Kidney capillary endothelial cell (primary cell): ENCODE measurements at regions not wholly inside any gene's neighbourhood (a gene's known extent, or its start where the extent isn't known, plus 50 kb on each side); places are given as distances from the start of the nearest gene placed in this dataset.

Experiments used
- DNase-seq: peaks from one replicate; pipeline ENCODE4 v3.0.0-alpha.2; 2018; ENCODE audit warnings: low spot score

DNA sequence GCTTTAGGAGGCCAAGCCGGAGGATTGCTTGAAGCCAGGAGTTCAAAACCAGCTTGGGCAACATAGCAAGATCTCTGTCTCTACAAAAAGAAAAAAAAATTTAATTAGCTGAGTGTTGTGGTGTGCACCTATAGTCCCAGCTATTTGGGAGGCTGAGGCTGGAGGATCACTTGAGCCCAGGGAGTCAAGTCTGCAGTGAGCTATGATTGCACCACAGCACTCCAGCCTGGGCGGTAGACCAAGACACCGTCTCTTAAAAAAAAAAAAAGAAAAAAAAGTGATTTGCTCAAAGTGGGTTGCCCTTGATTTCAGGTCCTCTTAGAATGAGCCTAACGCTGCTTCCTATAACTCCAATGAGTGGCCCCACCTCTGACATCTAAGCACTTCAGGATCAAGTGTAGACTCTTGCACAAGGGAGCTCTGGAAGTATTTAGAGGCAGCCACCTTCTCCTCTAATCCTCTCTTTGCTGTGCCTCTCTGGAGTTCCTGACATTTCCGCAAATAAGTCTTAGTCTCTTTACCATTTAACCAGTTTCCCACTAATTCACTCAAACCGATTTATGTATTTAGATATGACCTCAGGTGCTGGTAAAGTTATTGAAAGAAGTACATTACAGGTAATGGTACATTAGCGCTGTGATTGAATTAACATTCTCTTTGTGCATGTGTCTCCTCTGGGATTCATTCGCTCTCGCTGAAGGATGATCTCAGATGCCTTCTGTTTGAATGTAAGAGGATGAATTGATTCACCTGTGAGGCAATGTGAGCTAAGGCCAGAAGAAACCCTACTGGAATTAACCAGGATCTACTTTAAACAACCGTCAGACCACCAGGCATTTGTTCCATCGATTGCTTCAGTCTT is 60.8 kb upstream of the CELF2 start:
- DNase-seq = no peak

DNA sequence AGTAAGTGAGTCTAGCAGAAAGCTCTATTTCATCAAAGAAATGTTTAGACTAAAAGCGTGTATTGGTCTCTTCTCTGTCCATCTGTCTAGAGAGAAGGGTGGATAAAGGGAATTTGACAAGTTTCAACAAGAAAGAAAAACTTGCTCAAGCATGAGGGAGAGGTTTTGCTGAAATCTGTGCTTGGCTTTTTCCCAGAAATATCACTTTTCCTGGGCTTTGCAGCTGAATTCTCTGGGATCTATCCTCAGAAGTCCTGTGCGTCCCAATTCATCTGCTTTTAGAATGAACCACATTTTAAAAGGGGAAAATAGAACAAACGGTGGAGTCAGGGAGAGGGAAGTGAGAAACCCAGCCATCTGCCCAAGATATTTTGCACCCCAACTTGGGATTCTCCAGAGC is 59.6 kb upstream of the CELF2 start:
- DNase-seq = no peak

- DNase-seq = no peak
Measured at GRCh38 chr10:10959666-10960065, 58.0 kb upstream of the CELF2 start.

DNA sequence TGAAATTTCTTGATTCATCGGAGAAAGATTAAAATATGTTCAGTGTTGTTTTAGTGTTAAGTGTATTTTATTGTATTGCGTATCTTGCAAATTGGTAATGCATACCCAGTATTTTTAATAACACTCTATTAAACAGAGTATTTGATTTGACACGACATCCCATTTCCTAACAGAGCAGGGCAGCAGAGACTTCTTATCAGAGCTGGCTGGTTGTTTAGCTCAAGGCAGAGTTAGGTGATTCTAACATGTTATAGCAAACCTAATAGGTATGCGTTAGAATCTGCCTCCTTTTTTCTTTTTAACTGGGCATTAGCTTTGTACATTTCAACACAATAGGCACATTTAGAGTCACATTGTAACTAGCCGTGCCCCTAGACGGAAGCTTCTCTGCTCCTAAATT is 57.1 kb upstream of the CELF2 start:
- no peak for DNase-seq

- DNase-seq = no peak
Measured at GRCh38 chr10:10961072-10961471, 56.6 kb upstream of the CELF2 start.

DNA sequence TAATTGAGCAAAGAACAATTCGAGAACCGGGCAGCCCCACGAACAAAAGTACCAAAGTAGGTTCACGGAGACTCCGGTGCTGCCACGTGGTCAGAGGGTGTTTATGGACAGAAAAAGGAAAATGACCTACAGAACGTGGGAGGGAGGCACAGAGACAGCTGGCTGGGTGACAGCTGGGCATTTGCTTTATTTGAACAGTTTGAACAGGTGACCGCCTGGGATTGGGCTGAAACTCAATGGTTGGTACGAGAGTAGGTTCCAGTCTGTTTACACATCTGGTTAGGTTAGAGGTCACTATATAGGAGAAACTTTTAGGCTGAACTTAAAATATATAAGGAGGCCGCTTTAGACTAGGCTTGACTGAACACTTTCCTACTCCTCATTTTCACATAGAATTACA is 50.6 kb upstream of the CELF2 start:
- no peak for DNase-seq

GRCh38 chr10:10967581-10968256 is 50.0 kb upstream of the CELF2 start:
- DNase-seq = no peak
